GM10266 (cell line): ENCODE measurements at regions not wholly inside any gene's neighbourhood (a gene's known extent, or its start where the extent isn't known, plus 50 kb on each side); places are given as distances from the start of the nearest gene placed in this dataset.

Source experiments
- DNase-seq: peaks from one replicate; pipeline ENCODE4 v3.0.0; 2012; ENCODE audit errors: extremely low spot score
- CTCF ChIP-seq: IDR thresholded peaks from 2 replicates; pipeline ENCODE4 v1.5.1; 2012; ENCODE audit warnings: mild to moderate bottlenecking, low read depth; ENCODE audit not compliant: control insufficient read depth, insufficient read depth; ENCODE audit errors: missing control alignments

GRCh38 chr3:66165660-66166059 lies 55.1 kb upstream of the SLC25A26 start:
- DNase-seq = no peak
- TF ChIP-seq CTCF = no peak

DNA sequence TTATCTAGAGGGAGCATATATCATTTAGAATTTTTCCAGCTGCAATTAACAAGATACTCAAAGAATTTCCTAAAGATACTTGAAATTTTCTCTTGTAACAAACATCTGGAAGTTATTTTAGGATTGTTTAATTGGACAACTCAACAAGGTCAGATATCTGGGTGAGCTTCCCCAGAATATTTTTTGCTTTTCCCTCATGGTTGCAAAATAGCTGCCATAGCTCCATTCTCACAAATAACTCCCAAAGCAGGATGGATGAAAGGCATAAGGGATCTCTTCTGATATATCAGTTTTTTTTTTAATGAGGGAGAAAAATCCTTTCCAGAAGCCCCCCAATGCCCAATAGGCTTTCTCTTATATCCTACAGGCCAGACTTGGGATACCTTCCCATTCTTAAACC lies 56.6 kb upstream of the SLC25A26 start:
- TF ChIP-seq CTCF = no peak
- no peak for DNase-seq

GRCh38 chr3:66163222-66163621 lies 57.6 kb upstream of the SLC25A26 start:
- DNase-seq = no peak

GRCh38 chr3:66162766-66163165 lies 58.0 kb upstream of the SLC25A26 start:
- no peak for DNase-seq
- no peak for TF ChIP-seq CTCF

More at GRCh38 chr3:66163222-66163621, 57.6 kb upstream of the SLC25A26 start:
- TF ChIP-seq CTCF = no peak

DNA sequence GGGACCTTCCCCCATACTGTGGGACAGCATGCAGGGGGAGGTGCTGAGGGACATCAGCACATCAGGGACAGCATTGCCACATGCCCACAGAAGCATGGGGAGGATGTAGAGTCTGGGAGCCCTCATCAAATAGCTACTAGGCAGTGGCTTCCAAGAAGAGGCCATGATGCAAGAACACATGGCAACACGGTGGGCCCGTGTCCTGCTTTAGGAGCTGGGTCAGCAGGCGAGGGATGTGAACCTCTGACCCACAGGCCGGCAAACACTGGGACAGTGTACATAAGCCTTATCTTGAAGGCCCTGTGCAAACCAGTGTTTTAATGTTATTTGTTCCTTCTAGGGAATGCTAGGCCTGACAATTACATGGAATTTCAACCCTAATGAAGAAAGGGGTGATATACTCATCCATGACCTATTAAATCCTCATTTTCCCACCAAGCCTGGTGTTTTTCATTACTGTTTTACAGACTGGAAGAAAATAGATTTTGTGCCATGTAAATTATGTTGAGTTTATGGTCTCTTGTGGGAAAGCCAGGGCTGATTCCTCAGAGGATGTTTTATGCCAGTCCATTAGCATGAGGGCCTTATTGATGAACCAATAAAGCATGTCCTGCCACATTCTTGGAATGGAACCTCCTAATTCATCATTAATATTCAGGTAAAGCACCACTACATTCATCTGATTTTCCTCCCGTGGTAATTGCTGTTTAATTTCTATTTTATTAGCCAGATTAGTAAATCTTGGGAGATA lies 61.7 kb upstream of the SLC25A26 start:
- DNase-seq = no peak
- TF ChIP-seq CTCF = no peak

- no peak for DNase-seq
- TF ChIP-seq CTCF = no peak
Observed at GRCh38 chr3:66154444-66154861, 66.3 kb upstream of the SLC25A26 start.

- no peak for DNase-seq
- TF ChIP-seq CTCF = no peak
Observed at GRCh38 chr3:66153481-66154443, 67.0 kb upstream of the SLC25A26 start.
